GM18868 (cell line): ENCODE measurements at regions not wholly inside any gene's neighbourhood (a gene's known extent, or its start where the extent isn't known, plus 50 kb on each side); places are given as distances from the start of the nearest gene placed in this dataset.
"Not testable (repeated sequence)": the region's sequence is repeated elsewhere in the genome, so short reads cannot be mapped to it uniquely, and the experiment has no call there.

Experiments
- ATAC-seq: cut with Tn5 transposase; IDR thresholded peaks from one replicate; pipeline ENCODE4 v1.9.1; 2021; ENCODE audit warnings: mild to moderate bottlenecking, moderate library complexity; ENCODE audit not compliant: unreplicated experiment

- no peak for ATAC-seq
Observed at GRCh38 chr5:175347931-175348330, 96.1 kb downstream of the DRD1 start.

DNA sequence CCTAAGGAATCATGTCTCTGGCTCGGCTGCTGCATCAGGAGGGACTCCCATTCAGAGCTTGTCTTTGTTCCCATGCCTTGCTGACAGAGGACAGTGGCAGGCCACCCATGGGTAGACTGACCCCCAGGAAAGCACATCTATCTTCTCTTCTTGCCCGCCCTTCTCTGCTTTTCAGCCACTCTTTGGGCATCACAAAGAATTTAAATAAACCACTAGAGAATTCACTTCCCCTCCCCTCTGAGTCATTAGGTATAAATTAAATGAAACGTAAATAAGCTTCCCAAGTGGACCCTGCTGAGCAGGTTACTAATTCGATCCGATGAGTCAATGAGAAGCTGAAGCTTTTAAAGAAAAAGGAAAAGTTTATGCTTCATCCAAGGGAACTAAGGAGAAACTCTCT is 97.0 kb downstream of the DRD1 start:
- ATAC-seq: no peak

- no peak for ATAC-seq
Observed at GRCh38 chr5:175344331-175345195, 99.4 kb downstream of the DRD1 start.

GRCh38 chr5:175343308-175343707 is 100.7 kb downstream of the DRD1 start:
- ATAC-seq: no peak

DNA sequence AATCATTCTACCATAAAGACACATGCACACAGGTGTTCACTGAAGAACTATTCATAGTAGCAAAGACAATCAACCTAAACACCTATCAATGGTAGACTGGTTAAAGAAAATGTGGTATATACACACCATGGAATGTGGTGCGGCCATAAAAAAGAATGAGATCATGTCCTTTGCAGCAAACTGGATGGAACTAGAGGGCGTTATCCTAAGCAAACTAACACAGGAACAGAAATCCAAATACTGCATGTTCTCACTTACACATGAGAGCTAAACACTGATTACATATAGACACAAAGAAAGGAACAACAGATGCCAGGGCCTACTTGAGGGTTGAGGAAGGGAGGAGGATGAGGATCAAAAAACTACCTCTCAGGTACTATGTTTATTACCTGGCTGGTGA is 103.8 kb downstream of the DRD1 start:
- ATAC-seq: no peak

GRCh38 chr5:175337680-175338079 is 106.3 kb downstream of the DRD1 start:
- no peak for ATAC-seq

DNA sequence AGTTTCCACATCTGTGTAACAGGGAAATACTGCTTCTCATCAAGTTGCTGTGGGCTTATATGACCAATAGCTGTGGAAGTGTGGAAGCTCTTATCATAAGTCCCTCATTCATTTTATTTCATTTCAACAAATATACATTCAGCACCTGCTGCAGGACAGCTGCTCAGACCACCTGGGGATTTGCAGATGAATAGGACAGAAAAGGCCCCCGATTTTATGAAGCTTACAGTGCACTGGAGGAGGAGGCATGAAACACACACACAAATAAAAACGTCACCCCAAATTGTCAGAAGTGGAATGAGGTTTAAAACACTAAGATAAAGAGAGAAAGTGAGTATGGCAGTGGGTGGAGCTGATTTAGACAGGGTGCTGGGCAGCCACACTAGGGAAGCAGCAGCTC is 107.2 kb downstream of the DRD1 start:
- ATAC-seq: no peak

- ATAC-seq: no peak
Observed at GRCh38 chr5:175335691-175336090, 108.3 kb downstream of the DRD1 start.

DNA sequence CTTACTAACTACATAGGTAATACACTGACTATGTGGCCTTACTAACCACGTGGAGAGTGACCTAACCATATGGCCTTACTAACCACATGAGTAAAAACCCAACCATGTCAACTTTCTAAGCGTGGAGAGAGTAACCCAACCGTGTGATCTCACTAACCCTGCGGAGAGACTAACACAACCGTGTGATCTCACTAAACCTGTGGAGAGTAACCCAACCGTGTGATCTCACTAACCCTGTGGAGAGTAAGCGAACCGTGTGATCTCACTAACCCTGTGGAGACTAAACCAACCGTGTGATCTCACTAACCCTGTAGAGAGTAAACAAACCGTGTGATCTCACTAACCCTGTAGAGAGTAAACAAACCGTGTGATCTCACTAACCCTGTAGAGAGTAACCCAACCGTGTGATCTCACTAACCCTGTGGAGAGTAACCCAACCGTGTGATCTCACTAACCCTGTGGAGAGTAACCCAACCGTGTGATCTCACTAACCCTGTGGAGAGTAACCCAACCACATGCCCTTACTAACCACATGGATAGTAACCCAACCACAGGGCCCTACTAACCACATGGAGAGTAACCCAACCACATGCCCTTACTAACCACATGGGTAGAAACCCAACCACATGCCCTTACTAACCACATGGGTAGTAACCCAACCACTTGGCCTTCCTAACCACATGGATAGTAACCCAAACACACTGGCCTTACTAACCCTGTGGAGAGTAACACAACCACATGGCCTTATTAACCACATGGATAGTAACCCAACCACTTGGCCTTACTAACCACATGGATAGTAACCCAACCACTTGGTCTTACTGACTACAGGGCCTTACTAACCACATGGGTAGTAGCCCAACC is 112.6 kb downstream of the DRD1 start:
- ATAC-seq: not testable (repeated sequence)

DNA sequence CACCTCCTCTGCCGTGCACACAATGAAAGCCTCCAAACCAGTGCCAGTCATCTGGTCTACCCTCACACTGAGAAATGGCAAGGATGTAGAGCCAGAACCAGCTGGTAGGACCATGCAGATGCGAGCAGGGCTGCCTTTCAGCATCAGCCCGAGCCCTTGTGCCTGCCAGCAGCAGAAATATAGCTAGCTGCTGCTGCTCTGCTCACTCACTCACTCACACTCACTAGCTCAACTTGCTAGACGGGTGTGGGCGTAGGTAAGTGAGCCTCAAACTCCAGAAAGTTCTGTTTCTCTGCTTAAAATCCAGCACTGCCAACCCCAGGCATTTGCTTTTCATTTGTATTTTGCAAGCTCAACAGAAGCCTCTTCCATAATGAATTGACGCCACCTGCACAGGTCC is 114.0 kb downstream of the DRD1 start:
- no peak for ATAC-seq

GRCh38 chr5:175328687-175329086 is 115.3 kb downstream of the DRD1 start:
- ATAC-seq: no peak

- no peak for ATAC-seq
Observed at GRCh38 chr5:175328176-175328575, 115.8 kb downstream of the DRD1 start.

- no peak for ATAC-seq
Observed at GRCh38 chr5:175325681-175326080, 118.3 kb downstream of the DRD1 start.

DNA sequence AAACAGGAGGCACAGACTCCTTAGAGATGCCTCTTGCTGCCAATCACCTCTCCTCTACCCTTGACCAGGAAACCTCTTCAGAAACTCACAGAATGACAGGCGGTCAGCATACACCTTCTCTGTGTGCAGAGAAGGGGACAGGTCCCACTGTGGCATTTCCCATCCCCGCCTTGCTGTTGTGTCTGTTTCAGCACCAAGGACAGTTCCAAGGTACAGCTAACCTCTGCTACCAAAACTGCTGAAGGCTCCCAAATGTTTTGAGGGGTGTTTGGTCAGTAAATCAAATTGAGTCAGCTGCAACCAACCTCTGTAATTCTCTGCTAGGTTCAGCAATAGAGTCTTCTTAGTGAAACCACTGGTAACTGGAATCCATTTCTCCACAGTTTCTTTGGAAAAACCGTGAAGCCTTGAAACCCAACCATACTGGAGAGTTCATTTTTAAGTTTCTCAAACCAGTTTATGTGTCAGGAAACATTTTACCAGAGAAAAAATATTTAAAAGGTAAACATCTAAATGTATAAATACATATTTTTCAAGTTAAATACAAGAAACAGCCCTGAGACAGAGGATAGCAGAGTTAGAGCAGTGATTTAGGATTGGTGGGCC is 122.0 kb downstream of the DRD1 start:
- ATAC-seq: no peak

DNA sequence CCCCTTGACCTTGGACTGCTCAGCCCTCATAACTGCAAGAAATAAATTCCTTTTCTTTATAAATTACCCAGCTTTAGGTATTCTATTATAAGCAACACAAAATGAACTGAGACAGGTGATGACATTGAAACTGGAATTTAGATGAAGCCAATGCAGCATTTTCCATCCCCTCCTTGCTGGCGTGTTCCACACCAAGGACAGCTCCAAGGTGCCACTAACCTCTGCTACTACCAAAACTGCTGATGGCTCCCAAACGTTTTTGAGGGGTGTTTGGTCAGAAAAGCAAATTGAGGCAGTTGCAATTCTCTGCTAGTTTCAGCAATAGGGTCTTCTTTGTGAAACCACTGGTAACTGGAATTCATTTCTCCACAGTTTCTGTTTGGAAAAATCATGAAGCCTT is 124.8 kb downstream of the DRD1 start:
- no peak for ATAC-seq

- ATAC-seq: no peak
Observed at GRCh38 chr5:175317872-175318271, 126.1 kb downstream of the DRD1 start.

GRCh38 chr5:175309218-175309810 is 134.7 kb downstream of the DRD1 start:
- no peak for ATAC-seq

DNA sequence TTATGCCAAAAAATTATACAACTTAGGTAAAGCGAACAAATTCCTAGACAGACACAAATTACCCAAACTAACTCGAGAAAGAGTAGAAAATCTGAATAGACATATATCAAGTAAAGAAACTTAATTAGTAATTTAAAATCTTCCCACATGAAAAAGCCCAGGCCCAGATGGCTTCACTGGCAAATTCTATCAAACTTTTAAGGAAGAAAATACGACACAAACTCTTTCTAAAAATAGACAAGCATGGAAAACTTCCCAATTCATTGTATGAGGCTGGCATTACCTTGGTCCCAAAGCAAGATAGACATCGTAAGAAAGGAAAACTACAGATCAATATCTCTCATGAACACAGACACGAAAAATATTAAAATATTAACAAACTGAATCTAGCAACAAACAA is 135.3 kb downstream of the DRD1 start:
- no peak for ATAC-seq

- ATAC-seq: no peak
Observed at GRCh38 chr5:175306381-175306780, 137.6 kb downstream of the DRD1 start.

DNA sequence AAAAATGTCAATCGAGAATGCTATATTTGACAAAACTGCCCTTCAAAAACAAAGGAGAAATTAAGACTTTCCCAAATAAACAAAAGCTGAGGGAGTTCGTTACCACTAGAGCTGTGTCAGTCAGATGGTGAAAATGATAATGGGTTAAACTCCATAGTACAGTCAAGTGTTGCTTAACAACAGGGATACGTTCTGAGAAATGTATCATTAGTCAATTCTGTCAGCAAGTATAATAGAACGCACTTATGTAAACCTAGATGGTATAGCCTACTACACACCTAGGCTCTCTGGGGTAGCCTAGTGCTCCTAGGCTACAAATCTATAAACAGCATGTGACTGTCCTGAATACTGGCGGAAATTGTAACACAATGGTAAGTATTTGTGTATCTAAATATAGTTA is 138.7 kb downstream of the DRD1 start:
- ATAC-seq: no peak

- ATAC-seq: no peak
Observed at GRCh38 chr5:175290379-175290778, 153.6 kb downstream of the DRD1 start.
